Common myeloid progenitor, CD34-positive (primary cell): ENCODE measurements at regions not wholly inside any gene's neighbourhood (a gene's known extent, or its start where the extent isn't known, plus 50 kb on each side); places are given as distances from the start of the nearest gene placed in this dataset.

Experiments
- CTCF ChIA-PET: fragments of 350-600 bp; sonication (Branson Sonifier 250); formaldehyde crosslinking; loops from one replicate; lab custom pipeline; 2021; ENCODE audit warnings: antibody characterized with exemption; lab: Charles Lee
- POLR2A ChIA-PET: fragments of 350-600 bp; sonication (Branson Sonifier 250); formaldehyde crosslinking; loops from one replicate; lab custom pipeline; 2021; ENCODE audit warnings: antibody characterized with exemption; lab: Charles Lee
- DNase-seq, 3 donors: peaks; one replicate each; pipeline versions ENCODE4 v3.0.0 to v3.0.0-alpha.2; 2013
- H3K27ac ChIP-seq, 2 experiments: 1 replicate in 1 of 2; 2 replicates in 1 of 2; pipeline ENCODE4 v1.7.0; 2013; ENCODE audit warnings: inconsistent platforms in 2 of 2, low read length in 2 of 2, mild to moderate bottlenecking in 2 of 2, low read depth in 1 of 2, moderate library complexity in 1 of 2; ENCODE audit not compliant: severe bottlenecking in 2 of 2, insufficient read depth in 1 of 2, poor library complexity in 1 of 2
- H3K27me3 ChIP-seq, 5 experiments: replicated peaks in 2 of 5; 1 replicate in 3 of 5; 2 replicates in 2 of 5; pipeline versions ENCODE4 v1.6.1 to v1.7.0; 2013; ENCODE audit warnings: low read length in 4 of 5, mild to moderate bottlenecking in 2 of 5, moderate library complexity in 2 of 5, inconsistent platforms in 1 of 5; ENCODE audit not compliant: insufficient read depth in 5 of 5, control insufficient read depth in 4 of 5
- H3K36me3 ChIP-seq, 4 experiments: 1 replicate in 2 of 4; 2 replicates in 2 of 4; pipeline versions ENCODE4 v1.6.1 to v1.7.0; 2013; ENCODE audit warnings: low read length in 3 of 4, control low read depth in 1 of 4, mild to moderate bottlenecking in 1 of 4; ENCODE audit not compliant: control insufficient read depth in 4 of 4, insufficient read depth in 4 of 4
- H3K4me1 ChIP-seq, 4 experiments: 1 replicate in 3 of 4; 2 replicates in 1 of 4; pipeline versions ENCODE4 v1.6.1 to v1.7.1; 2013; ENCODE audit warnings: low read length in 3 of 4, mild to moderate bottlenecking in 3 of 4, control low read depth in 1 of 4, inconsistent platforms in 1 of 4, moderate library complexity in 1 of 4; ENCODE audit not compliant: control insufficient read depth in 4 of 4, insufficient read depth in 4 of 4; ENCODE audit errors: control extremely low read depth in 1 of 4
- H3K4me3 ChIP-seq, 7 experiments: 1 replicate in 4 of 7; 2 replicates in 3 of 7; pipeline versions ENCODE4 v1.5.1 to v1.7.0; 2013; ENCODE audit warnings: mild to moderate bottlenecking in 7 of 7, low read length in 6 of 7, moderate library complexity in 6 of 7, inconsistent platforms in 2 of 7, low read depth in 2 of 7, control low read depth in 1 of 7; ENCODE audit not compliant: insufficient read depth in 4 of 7, control insufficient read depth in 1 of 7; ENCODE audit errors: extremely low read depth in 1 of 7
- H3K9me3 ChIP-seq, 5 experiments: 1 replicate in 4 of 5; 2 replicates in 1 of 5; pipeline versions ENCODE4 v1.6.1 to v1.7.1; 2013; ENCODE audit warnings: low read length in 4 of 5, mild to moderate bottlenecking in 2 of 5, inconsistent platforms in 1 of 5, low read depth in 1 of 5, moderate library complexity in 1 of 5; ENCODE audit not compliant: control insufficient read depth in 4 of 5, insufficient read depth in 2 of 5; ENCODE audit errors: control extremely low read depth in 1 of 5
- WGBS: methylation state at CpG from one replicate; pipeline ENCODE4 v1.1.5; 2013; ENCODE audit not compliant: insufficient coverage; 5-methylcytosine and 5-hydroxymethylcytosine counted together

DNA sequence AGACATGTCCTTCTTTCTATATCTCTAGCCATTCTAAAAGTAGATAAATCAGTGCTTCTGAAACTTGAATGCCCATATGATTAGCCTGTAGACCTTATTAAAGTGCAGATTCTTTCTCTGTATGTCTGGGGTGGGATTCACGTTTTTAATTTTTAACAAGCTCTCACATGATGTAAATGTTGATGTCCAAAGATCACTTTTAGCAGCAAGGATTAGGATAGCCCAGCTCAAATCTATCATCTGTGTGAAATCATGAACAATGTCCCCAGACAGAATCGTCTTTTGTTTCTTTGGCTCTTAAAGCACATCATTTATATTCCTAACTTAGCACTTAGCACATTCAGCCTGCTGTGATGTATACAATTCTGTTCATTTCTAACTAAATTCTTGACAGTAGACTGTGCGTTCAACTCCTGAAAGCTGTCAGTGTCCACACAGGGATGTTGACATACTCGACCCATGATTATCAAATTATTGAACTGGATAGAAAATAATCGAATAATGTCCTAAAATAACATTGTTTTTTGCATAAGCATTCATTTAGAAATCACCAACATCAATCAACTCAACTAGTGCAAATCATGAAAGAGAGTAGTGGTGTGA lies 102.1 kb upstream of the MLIP start:
- no peak overlapping the region for H3K27ac ChIP-seq
- CTCF ChIA-PET: no interaction called here
- no peak overlapping the region for H3K4me3 ChIP-seq
- H3K9me3 ChIP-seq: no peaks in the 10 kb centered on the region
- H3K4me1 ChIP-seq: no peaks in the 10 kb centered on the region
- DNase-seq: no peak
- H3K36me3 ChIP-seq: no peaks in the 10 kb centered on the region
- no peaks in the 10 kb centered on the region for H3K27me3 ChIP-seq
- 94% methylated on average over 2 of the region's 5 CpGs for WGBS
- POLR2A ChIA-PET: no interaction called here

DNA sequence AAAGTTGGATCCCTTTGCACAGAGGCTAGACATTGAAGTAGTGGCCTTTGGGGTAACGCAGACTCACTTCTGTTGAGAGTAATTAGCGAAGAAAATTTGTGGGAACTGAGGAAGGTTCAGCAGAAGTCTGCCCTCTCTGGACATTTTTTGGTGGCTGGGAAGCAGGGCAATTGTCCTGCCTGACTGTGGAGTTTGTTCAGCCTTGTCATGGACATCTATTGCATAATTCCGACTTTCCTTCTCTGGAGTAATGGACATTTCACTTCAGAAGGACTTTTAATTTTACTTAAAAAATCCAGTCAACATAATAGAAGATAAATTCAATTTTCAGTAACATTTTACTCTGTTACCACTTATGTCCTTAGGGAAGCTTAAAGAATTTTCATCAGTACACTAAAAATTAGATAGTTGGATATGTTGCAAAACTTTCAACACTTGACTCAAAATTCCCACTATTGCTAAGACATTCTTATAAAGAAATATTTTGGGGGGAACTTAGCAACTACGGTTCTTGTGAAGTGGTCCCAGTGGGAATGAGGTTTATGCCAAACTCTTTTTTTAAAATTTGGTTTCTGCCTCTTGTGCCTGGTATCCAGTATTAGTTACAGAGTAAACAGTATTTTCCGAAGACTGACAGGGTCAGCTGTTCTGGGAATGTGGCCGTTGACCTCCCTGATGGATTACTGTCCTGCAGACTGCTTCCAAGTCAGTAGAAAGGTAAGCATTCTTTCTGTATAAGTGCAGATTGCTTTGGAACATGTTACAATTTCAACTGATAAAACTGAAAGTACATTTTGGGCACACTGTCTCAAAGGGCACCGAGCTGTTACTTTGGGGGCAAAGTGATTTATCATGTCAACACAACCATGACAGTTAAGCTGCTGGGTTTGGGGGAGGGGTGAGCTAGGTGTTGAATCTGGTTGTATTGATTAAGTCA lies 100.6 kb upstream of the MLIP start:
- Histone ChIP-seq H3K27me3 (no peaks in the 10 kb centered on the region), H3K27ac (no peak overlapping the region), H3K36me3 (no peaks in the 10 kb centered on the region), H3K9me3 (no peaks in the 10 kb centered on the region), H3K4me1 (no peaks in the 10 kb centered on the region), H3K4me3 (no peak overlapping the region)
- ChIA-PET CTCF (no interaction called here), POLR2A (no interaction called here)
- no peak for DNase-seq
- 78% methylated on average over 5 of the region's 7 CpGs for WGBS

DNA sequence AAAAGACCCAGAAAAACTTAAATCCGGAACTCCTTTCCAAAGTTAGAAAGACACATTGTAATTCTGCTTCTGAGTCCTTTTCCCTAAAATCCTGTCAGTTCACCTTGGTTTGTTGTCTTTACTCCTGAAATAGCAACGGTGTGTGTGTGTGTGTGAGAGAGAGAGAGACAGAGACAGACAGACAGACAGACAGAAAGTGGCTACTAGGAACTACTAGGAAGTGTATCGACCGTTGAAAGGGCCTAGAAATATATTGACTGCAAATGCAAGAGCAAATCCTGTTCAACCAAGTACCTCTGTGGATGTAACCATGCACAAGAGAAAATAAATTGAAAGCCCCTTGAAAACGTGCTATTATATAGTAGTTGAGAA lies 100.0 kb upstream of the MLIP start:
- Histone ChIP-seq H3K27me3 (no peaks in the 10 kb centered on the region), H3K4me1 (no peaks in the 10 kb centered on the region), H3K36me3 (no peaks in the 10 kb centered on the region), H3K27ac (no peak overlapping the region), H3K9me3 (no peaks in the 10 kb centered on the region), H3K4me3 (no peak overlapping the region)
- POLR2A ChIA-PET: no interaction called here
- WGBS: 89% methylated on average over 4 of the region's 5 CpGs
- CTCF ChIA-PET: no interaction called here
- no peak for DNase-seq

DNA sequence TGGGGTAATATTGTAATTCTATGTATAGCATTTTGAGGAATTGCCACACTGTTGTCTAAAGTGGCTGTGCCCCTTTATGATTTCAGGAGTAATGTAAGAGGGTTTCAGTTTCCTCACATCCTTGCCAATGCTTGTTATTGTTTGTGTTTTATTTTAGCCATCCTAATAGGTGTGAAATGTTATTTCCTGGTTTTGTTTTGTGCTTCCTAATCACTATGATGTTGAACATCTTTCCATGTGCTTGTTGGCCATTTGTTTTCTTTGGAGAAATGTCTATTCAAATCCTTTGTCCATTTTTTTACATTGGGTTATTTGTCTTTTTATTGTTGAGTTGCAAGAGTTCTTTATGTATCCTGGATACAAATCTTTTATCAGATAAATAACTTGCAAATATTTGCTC lies 97.3 kb upstream of the MLIP start:
- no peaks in the 10 kb centered on the region for H3K9me3 ChIP-seq
- DNase-seq: no peak
- CTCF ChIA-PET: no interaction called here

DNA sequence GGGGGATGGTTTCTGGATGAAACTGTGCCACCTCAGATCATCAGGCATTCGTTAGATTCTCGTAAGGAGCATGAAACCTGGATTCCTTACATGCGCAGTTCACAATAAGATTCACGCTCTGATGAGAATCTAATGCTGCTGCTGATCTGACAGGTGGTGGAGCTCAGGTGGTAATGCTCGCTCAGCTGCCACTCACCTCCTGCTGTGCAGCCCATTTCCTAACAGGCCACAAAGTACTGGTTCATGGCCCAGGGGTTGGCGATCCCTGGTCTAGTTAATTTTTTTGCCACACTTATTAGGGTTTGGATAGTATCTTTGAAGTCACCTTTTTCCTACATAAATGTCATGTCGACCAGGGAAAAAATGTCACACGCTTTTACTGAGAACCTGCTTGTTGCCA lies 96.8 kb upstream of the MLIP start:
- no peak for DNase-seq
- WGBS: 96% methylated on average over 8 of the region's 8 CpGs
- H3K36me3 ChIP-seq: no peaks in the 10 kb centered on the region
- no peak overlapping the region for H3K27ac ChIP-seq
- no peaks in the 10 kb centered on the region for H3K4me1 ChIP-seq
- POLR2A ChIA-PET: no interaction called here
- CTCF ChIA-PET: no interaction called here
- H3K9me3 ChIP-seq: no peaks in the 10 kb centered on the region
- H3K4me3 ChIP-seq: no peak overlapping the region
- no peaks in the 10 kb centered on the region for H3K27me3 ChIP-seq

More for the DNA sequence above, 97.3 kb upstream of the MLIP start:
- no peak overlapping the region for H3K27ac ChIP-seq
- no peaks in the 10 kb centered on the region for H3K36me3 ChIP-seq
- H3K4me3 ChIP-seq: no peak overlapping the region
- POLR2A ChIA-PET: no interaction called here
- no peaks in the 10 kb centered on the region for H3K27me3 ChIP-seq
- H3K4me1 ChIP-seq: no peaks in the 10 kb centered on the region

DNA sequence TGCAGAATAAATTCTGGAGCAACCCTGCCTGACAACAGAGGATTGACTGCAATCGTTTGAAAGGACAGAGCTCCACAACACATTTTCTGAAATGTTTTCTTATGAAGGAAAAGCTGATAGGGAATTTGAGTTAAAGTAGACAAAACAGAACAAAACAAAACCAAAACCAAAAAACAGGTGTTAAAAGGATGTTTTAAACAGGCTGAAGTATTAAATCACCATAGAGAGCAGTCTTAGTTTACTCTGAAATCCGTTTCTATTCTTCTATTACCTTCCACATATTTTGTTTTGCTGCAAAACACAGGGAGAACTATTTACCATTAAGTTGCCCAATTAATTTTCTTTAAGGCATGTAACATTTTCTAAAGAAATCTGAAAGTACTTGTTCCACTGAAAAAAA lies 93.4 kb upstream of the MLIP start:
- Histone ChIP-seq H3K9me3 (no peaks in the 10 kb centered on the region), H3K4me3 (no peak overlapping the region), H3K36me3 (no peaks in the 10 kb centered on the region), H3K4me1 (no peaks in the 10 kb centered on the region), H3K27ac (no peak overlapping the region), H3K27me3 (no peaks in the 10 kb centered on the region)
- POLR2A ChIA-PET: no interaction called here
- 100% methylated on average over 1 of the region's 2 CpGs for WGBS
- CTCF ChIA-PET: no interaction called here
- no peak for DNase-seq

DNA sequence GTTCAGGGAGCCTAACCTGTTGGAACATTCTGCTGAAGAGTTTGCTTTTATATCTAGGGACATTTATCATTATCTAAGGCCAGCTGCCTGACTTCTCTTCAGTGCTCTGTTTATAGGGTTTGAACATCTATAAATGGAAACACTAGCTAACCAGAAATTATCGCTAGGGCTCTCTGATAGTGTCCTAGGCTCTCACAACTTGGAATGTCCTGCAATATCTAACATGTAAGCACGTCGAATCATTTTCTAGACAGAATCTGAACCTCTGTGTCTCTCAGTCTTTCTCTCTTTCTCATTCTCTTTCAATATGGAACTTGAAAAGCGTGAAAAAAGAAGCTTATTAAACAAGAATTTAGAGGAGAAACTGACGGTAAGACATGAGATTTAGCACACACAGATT lies 92.5 kb upstream of the MLIP start:
- H3K9me3 ChIP-seq: no peaks in the 10 kb centered on the region
- WGBS: 100% methylated on average over 2 of the region's 5 CpGs
- no peaks in the 10 kb centered on the region for H3K27me3 ChIP-seq
- no peak overlapping the region for H3K4me3 ChIP-seq
- no peak for DNase-seq
- H3K4me1 ChIP-seq: no peaks in the 10 kb centered on the region
- ChIA-PET CTCF (no interaction called here), POLR2A (no interaction called here)
- H3K27ac ChIP-seq: no peak overlapping the region
- H3K36me3 ChIP-seq: no peaks in the 10 kb centered on the region
